Ascending aorta (tissue), 2 donors: ENCODE measurements at regions not wholly inside any gene's neighbourhood (a gene's known extent, or its start where the extent isn't known, plus 50 kb on each side); places are given as distances from the start of the nearest gene placed in this dataset.

Experiments
- DNase-seq, 2 donors: peaks; one replicate each; pipeline ENCODE4 v3.0.0-alpha.2; 2019; ENCODE audit warnings: low spot score in 2 of 2
- H3K27ac ChIP-seq, 2 donors: fragments of 200-600 bp; sonication (generic); one replicate each; pipeline ENCODE4 v1.5.1; 2016 to 2017; ENCODE audit warnings: mild to moderate bottlenecking in 1 of 2
- H3K27me3 ChIP-seq: fragments of 200-600 bp; sonication (generic); one replicate; pipeline ENCODE4 v1.5.1; 2017
- H3K36me3 ChIP-seq, 2 donors: fragments of 200-600 bp; sonication (generic); one replicate each; pipeline ENCODE4 v1.5.1; 2016
- H3K4me1 ChIP-seq, 2 donors: fragments of 200-600 bp; sonication (generic); one replicate each; pipeline ENCODE4 v1.5.1; 2016 to 2017; ENCODE audit warnings: mild to moderate bottlenecking in 1 of 2
- H3K4me3 ChIP-seq, 2 donors: fragments of 200-600 bp; sonication (generic); one replicate each; pipeline ENCODE4 v1.5.1; 2016 to 2017; ENCODE audit warnings: mild to moderate bottlenecking in 1 of 2
- H3K9me3 ChIP-seq, 2 donors: fragments of 200-600 bp; sonication (generic); one replicate each; pipeline ENCODE4 v1.5.1; 2016
- CTCF ChIP-seq, 3 experiments: fragments of 200-600 bp in 2 of 3; fragments of 450-650 bp in 1 of 3; sonication (generic) in 2 of 3; IDR thresholded peaks; one replicate each; pipeline ENCODE4 v1.5.1; 2016 to 2019; ENCODE audit warnings: antibody characterized with exemption in 3 of 3, mild to moderate bottlenecking in 1 of 3, moderate library complexity in 1 of 3
- intact Hi-C: fragments of 100-400 bp; cut with DNase I; formaldehyde crosslinking; loops from one replicate; pipeline ENCODE4 v1.15.1; 2023

GRCh38 chr22:44615146-44615545, 86.9 kb upstream of the PRR5 start:
- H3K4me3 ChIP-seq, result no peak overlapping the region
- no peak overlapping the region for H3K27ac ChIP-seq
- peaks cover 24 to 46% of the 10 kb centered on the region in 2 donors for H3K9me3 ChIP-seq
- DNase-seq, result no peak
- intact Hi-C loops, result no loop called here
- no peak for TF ChIP-seq CTCF (IDR thresholded peaks at IDR 0.05)
- no peaks in the 10 kb centered on the region for H3K36me3 ChIP-seq
- no peaks in the 10 kb centered on the region for H3K4me1 ChIP-seq
- H3K27me3 ChIP-seq, result no peaks in the 10 kb centered on the region

- H3K27me3 ChIP-seq, result no peaks in the 10 kb centered on the region
- H3K36me3 ChIP-seq, result no peaks in the 10 kb centered on the region
- TF ChIP-seq CTCF (IDR thresholded peaks at IDR 0.05), result no peak
- no peak for DNase-seq
- H3K4me1 ChIP-seq, result no peaks in the 10 kb centered on the region
- H3K9me3 ChIP-seq, result peaks cover 24 to 46% of the 10 kb centered on the region in 2 donors
- no peak overlapping the region for H3K4me3 ChIP-seq
- intact Hi-C loops, result no loop called here
- no peak overlapping the region for H3K27ac ChIP-seq
These were observed 88.8 kb upstream of the PRR5 start for GRCh38 chr22:44613196-44613595.

- DNase-seq, result no peak
- Histone ChIP-seq H3K36me3 (no peaks in the 10 kb centered on the region), H3K4me1 (no peaks in the 10 kb centered on the region), H3K27me3 (no peaks in the 10 kb centered on the region), H3K27ac (no peak overlapping the region), H3K9me3 (peaks cover 24 to 46% of the 10 kb centered on the region in 2 donors), H3K4me3 (no peak overlapping the region)
- TF ChIP-seq CTCF (IDR thresholded peaks at IDR 0.05), result no peak
- intact Hi-C loops, result no loop called here
These were observed 90.0 kb upstream of the PRR5 start for GRCh38 chr22:44611880-44612496.

- no peak for TF ChIP-seq CTCF (IDR thresholded peaks at IDR 0.05)
- Histone ChIP-seq H3K27ac (no peak overlapping the region), H3K4me3 (no peak overlapping the region), H3K27me3 (no peaks in the 10 kb centered on the region), H3K9me3 (peaks cover 24 to 43% of the 10 kb centered on the region in 2 donors), H3K4me1 (no peaks in the 10 kb centered on the region), H3K36me3 (no peaks in the 10 kb centered on the region)
- intact Hi-C loops, result no loop called here
- DNase-seq, result no peak
These were observed 91.9 kb upstream of the PRR5 start for GRCh38 chr22:44610071-44610470.

- Histone ChIP-seq H3K27ac (no peak overlapping the region), H3K4me1 (no peaks in the 10 kb centered on the region), H3K36me3 (no peaks in the 10 kb centered on the region), H3K9me3 (peaks cover 24 to 37% of the 10 kb centered on the region in 2 donors), H3K27me3 (no peaks in the 10 kb centered on the region), H3K4me3 (no peak overlapping the region)
- no peak for DNase-seq
- no peak for TF ChIP-seq CTCF (IDR thresholded peaks at IDR 0.05)
- intact Hi-C loops, result no loop called here
These were observed 92.5 kb upstream of the PRR5 start for GRCh38 chr22:44609400-44609988.
